DMS 273 treated with DMSO at 0.1 percent for 48 hours (cell line): ENCODE measurements at regions not wholly inside any gene's neighbourhood (a gene's known extent, or its start where the extent isn't known, plus 50 kb on each side); places are given as distances from the start of the nearest gene placed in this dataset.
A peak's percentile ranks its signal among the peaks of the same experiment; 100 is the strongest.
"Not testable (repeated sequence)": the region's sequence is repeated elsewhere in the genome, so short reads cannot be mapped to it uniquely, and the experiment has no call there.

ENCODE experiments used
- DNase-seq: peaks from one replicate; lab custom pipeline; 2025; lab: John Stamatoyannopoulos, UW

DNA sequence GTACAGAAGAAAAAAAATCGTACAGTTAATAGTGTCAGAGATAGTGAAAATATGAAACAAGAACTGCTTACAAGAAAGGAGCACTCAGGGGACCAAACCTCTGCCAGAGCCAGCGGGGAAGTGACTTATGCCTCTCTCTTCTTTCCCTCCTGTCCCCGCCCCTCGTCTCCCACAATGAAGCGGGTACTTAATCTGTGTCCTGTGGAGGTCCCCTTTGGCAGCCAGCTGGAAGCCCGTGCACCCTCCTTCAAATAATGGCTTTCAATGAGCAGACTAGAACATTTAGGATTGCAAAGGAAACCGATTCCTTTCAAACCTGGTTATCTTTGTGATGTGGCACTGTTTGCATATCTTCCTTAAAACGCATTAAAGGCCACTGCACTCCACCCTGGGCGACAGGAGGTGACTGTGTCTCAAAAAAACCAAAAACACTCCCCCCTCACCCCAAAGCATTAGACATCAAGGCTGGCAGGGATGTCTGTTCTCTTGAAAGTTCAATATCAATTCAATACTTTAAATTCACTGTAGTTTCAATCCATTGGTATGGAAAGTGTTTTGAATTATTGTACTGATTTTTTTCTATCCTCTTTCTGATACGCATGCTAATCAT lies 51.7 kb downstream of the PPIAL4C start:
- not testable (repeated sequence) for DNase-seq

GRCh38 chr1:149636286-149637122 lies 52.9 kb downstream of the PPIAL4C start:
- DNase-seq: peak; percentile 97

GRCh38 chr1:149638481-149638880 lies 54.8 kb downstream of the PPIAL4C start:
- not testable (repeated sequence) for DNase-seq

- not testable (repeated sequence) for DNase-seq
Observed at GRCh38 chr1:149638901-149639658, 55.4 kb downstream of the PPIAL4C start.

DNA sequence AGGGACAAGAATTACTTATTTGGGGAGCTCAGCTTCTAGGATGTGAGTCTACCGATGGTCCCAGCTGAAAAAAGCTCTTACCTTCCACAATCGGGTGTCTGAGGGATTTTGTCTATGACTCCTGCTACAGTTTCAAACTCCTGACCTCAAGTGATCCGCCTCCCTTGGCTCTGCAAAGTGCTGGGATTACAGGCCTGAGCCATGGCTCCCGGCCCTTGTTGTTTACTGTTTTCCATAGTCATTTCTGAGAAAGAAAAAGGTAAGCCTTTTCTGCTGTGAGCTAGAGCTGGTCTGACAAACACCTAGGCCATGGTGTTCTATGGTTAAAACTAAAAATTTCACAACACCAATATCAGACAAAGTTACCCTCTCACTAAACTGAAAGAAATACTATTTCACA lies 57.5 kb downstream of the PPIAL4C start:
- not testable (repeated sequence) for DNase-seq

GRCh38 chr1:149644818-149645217 lies 61.2 kb downstream of the PPIAL4C start:
- DNase-seq: not testable (repeated sequence)

GRCh38 chr1:149646360-149647017 lies 62.8 kb downstream of the PPIAL4C start:
- not testable (repeated sequence) for DNase-seq

- not testable (repeated sequence) for DNase-seq
Observed at GRCh38 chr1:149647018-149647373, 63.3 kb downstream of the PPIAL4C start.

GRCh38 chr1:149657750-149658149 lies 74.1 kb downstream of the PPIAL4C start:
- not testable (repeated sequence) for DNase-seq

GRCh38 chr1:149658175-149658574 lies 74.5 kb downstream of the PPIAL4C start:
- DNase-seq: not testable (repeated sequence)

- DNase-seq: not testable (repeated sequence)
Observed at GRCh38 chr1:149664624-149665023, 81.0 kb downstream of the PPIAL4C start.

GRCh38 chr1:149665033-149665432 lies 81.4 kb downstream of the PPIAL4C start:
- DNase-seq: not testable (repeated sequence)

- DNase-seq: not testable (repeated sequence)
Observed at GRCh38 chr1:149665528-149665927, 81.9 kb downstream of the PPIAL4C start.

GRCh38 chr1:149673231-149673909 lies 89.7 kb downstream of the PPIAL4C start:
- DNase-seq: not testable (repeated sequence)

DNA sequence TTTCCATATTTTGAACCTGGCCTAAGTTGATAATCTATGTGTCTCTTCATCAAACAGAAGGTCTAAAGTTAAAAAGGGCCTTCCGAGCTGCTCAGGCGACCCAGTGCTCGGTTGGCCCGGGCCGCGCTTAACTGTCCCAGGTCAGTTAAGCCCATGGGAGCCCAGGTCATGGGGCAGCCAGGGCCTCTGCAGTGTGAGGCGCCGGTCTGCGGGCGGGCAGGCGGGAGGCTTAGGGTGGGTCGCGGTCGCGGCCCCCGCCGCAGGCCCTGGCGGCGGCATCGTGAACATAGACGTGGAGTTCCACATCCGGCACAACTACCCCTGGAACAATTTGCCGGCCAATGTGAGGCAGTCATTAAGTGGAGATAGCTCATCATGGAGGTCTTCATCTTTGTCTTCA lies 91.3 kb downstream of the PPIAL4C start:
- not testable (repeated sequence) for DNase-seq

DNA sequence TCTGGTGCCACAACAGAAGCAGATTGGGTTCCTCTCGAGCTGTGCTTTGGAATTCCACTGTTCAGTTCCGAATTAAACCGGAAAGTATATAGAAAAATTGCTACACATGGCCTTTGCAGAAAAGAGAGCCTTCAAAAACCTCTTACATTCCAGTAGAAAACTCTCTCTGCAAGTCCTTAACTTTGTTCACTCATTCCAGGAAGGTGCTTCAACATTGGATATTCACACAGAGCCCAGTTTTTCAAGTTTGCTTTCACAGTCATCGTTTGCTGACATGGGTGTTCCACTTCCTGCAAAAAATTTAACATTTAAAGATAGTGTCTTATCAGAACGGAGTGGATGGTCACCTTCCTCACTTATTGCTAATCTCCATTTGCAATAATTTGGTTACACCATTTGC lies 93.7 kb downstream of the PPIAL4C start:
- DNase-seq: not testable (repeated sequence)

DNA sequence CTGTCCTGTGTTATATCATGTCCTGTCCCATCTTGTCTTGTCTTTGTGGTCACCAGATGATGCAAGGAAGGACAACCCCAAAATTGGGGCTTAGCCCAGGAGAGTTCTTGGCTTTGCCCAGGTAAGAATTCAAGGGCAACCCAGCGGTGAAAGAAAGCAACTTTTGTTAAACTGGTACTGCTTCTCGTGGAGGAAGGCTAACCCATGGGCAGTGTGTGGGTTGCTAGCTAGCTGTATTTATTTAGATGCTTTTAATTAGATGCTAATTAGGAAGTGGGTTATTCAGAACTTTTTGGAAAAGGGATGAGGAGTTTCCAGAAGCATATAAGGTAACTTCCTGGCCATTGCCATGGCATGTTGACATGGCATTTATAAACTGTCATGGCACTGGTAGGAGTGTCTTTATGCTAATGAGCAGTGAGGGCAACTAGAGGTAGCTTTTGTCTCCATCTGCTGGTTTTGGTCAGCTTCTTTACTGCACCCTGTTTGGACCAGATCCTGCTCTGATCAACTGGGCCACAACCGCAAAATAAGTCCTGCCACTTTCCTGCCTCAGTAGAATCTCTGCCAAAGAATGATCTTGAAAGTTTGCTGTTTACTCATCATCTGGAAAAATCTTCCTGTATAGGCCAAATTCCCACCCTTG lies 95.8 kb upstream of the FCGR1A start:
- DNase-seq: not testable (repeated sequence)

DNA sequence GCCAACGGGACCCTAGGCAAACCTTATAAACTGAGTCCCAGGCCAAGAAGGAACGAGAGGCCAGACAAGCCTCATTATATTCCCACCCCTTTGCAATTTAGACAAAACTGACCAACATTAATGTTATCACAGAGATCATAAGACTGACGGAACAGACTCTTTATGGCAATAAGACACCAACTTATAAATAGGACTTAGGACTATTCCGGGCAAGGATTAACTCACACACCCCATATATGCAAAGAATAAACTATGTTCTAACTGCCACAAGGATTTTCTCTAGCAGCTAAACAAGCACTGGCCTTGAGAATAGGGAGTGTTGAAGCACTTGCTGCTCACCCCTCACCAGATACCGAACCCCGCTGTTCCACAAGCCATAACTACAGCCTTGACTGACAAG lies 91.1 kb upstream of the FCGR1A start:
- not testable (repeated sequence) for DNase-seq

DNA sequence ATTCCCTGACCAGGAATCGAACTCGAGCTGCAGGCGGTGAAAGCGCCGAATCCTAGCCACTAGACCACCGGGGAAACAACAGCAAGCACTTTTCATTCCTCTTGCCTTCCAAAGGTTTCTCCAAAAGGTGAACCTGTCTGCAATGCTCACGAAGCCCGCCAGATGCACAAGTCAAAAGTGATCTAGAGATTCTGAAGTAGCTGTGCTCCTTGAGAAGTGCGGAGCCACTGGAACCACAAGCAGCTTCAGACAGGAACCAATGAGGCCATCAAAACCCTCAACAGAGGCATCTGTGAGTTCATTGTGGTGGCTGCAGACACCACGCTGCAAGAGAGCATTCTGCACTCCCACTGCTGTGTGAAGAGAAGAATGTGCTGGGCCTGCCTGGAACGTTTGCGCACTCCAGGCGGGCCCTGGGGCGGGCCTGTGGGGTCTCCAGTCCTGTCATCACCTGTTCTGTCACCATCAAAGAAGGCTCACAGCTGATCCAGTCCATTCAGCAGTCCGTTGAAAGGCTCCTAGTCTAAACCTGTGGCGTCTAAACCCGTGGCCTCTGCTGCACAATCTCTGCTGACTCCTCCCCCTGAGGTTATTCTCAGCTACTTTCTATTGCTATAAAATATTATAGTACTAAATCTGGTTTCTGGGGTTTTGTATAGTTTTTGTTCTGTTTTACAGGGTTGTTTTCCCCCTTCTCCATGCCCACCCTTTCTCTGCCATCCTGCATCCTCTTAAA lies 89.5 kb upstream of the FCGR1A start:
- not testable (repeated sequence) for DNase-seq

DNA sequence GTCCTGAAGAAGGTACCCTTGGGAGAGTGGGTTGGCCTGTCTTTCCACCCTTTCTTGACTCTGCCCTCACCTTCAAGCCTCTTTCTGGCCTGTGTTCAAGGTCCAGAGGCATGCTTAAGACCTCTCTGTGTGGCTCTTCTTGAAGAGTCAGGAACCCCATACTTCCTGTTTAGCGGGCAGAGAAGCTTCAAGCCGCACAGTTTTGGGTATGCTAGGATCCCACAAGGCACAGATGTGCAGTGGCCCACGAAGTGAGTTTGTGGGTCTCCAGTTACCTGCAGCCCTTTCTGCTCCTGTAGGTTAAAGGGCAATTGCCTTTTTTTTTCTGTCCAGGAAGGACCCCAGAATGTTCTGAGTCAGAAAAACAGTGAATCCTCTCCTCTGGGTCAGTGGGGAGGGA lies 87.4 kb upstream of the FCGR1A start:
- not testable (repeated sequence) for DNase-seq
